ENCODE measurements at regions not wholly inside any gene's neighbourhood (a gene's known extent, or its start where the extent isn't known, plus 50 kb on each side); places are given as distances from the start of the nearest gene placed in this dataset.

GRCh38 chr13:108375034-108375433 is 105.5 kb downstream of the TNFSF13B start:
- no peaks in the 10 kb centered on the region for H3K36me3 ChIP-seq (replicated peaks in 1 of 2; ENCODE audit: control extremely low read depth in 1 of 2, control insufficient read depth in 1 of 2, extremely low read depth in 1 of 2, insufficient read depth in 2 of 2, low read length in 1 of 2)
- H3K4me2 ChIP-seq (replicated peaks; ENCODE audit: low read depth, low read length, poor library complexity, severe bottlenecking), result no peak overlapping the region
- H3K79me2 ChIP-seq (ENCODE audit: control insufficient read depth, insufficient read depth, low read length), result no peaks in the 10 kb centered on the region
- Mint-ChIP-seq H3K9me3 (ENCODE audit: insufficient read depth) (peaks cover 3% of the 10 kb centered on the region), H3K4me1 (no peaks in the 10 kb centered on the region), H3K27me3 (peaks cover 5% of the 10 kb centered on the region), H3K4me3 (no peak overlapping the region), H3K27ac (no peak overlapping the region)
- no peak overlapping the region for H3K4me3 ChIP-seq (ENCODE audit: control extremely low read depth in 1 of 5, extremely low read depth in 1 of 5, insufficient read depth in 1 of 5, low read depth in 2 of 5, low read length in 4 of 5)
- no peaks in the 10 kb centered on the region for H3K4me1 ChIP-seq (ENCODE audit: control insufficient read depth in 2 of 2, insufficient read depth in 2 of 2, low read length in 2 of 2)
- ATAC-seq (ENCODE audit: low read depth) (no peak), DNase-seq (no peak)
- TF ChIP-seq, protein P1, sequence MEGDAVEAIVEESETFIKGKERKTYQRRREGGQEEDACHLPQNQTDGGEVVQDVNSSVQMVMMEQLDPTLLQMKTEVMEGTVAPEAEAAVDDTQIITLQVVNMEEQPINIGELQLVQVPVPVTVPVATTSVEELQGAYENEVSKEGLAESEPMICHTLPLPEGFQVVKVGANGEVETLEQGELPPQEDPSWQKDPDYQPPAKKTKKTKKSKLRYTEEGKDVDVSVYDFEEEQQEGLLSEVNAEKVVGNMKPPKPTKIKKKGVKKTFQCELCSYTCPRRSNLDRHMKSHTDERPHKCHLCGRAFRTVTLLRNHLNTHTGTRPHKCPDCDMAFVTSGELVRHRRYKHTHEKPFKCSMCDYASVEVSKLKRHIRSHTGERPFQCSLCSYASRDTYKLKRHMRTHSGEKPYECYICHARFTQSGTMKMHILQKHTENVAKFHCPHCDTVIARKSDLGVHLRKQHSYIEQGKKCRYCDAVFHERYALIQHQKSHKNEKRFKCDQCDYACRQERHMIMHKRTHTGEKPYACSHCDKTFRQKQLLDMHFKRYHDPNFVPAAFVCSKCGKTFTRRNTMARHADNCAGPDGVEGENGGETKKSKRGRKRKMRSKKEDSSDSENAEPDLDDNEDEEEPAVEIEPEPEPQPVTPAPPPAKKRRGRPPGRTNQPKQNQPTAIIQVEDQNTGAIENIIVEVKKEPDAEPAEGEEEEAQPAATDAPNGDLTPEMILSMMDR (IDR thresholded peaks at IDR 0.05), result no peak
- TF ChIP-seq EZH2 (IDR thresholded peaks at IDR 0.05; ENCODE audit: borderline replicate concordance, insufficient read depth, low read depth, low read length, poor library complexity, severe bottlenecking), result no peak
- CTCF ChIA-PET, result no interaction called here
- H3K9me3 ChIP-seq (ENCODE audit: control extremely low read depth in 1 of 3, control insufficient read depth in 2 of 3, insufficient read depth in 1 of 3, low read length in 2 of 3), result no peaks in the 10 kb centered on the region
- no peak overlapping the region for H2AFZ ChIP-seq (ENCODE audit: insufficient read depth, low read depth, low read length, poor library complexity, severe bottlenecking)
- peaks cover 0 to 3% (median 1%) of the 10 kb centered on the region in 4 experiments for H3K27me3 ChIP-seq (replicated peaks in 1 of 4; ENCODE audit: control extremely low read depth in 1 of 4, control insufficient read depth in 3 of 4, insufficient read depth in 4 of 4, low read length in 3 of 4)
- H3K27ac ChIP-seq (ENCODE audit: low read length in 2 of 2), result no peak overlapping the region
- no peaks in the 10 kb centered on the region for H4K20me1 ChIP-seq (ENCODE audit: control insufficient read depth, insufficient read depth, low read length, poor library complexity, severe bottlenecking)
- WGBS (ENCODE audit: insufficient coverage), result no CpG with 5 or more reads among the region's 2 CpGs
- POLR2A ChIA-PET, result no interaction called here
- H3K9ac ChIP-seq (ENCODE audit: low read length), result no peak overlapping the region
- intact Hi-C loops (cut with micrococcal nuclease), result no loop called here

DNA sequence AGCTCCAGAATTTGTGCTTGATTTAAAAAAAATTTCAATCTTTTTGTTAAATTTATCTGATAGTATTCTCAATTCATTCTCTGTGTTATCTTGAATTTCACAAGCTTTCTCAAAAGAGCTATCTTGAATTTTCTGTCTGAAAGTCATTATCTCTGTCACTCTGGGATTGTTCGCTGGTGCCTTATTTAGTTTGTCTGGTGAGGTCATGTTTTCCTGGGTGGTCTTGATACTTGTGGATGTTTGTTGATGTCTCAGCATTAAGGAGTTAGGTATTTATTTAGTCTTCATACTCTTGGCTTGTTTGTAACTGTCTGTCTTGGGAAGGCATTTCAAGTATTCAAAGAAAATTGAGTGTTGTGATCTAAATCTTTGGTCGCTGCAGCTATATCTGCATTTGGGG is 106.3 kb downstream of the TNFSF13B start:
- Histone ChIP-seq H3K36me3 (replicated peaks in 1 of 2; ENCODE audit: control extremely low read depth in 1 of 2, control insufficient read depth in 1 of 2, extremely low read depth in 1 of 2, insufficient read depth in 2 of 2, low read length in 1 of 2) (no peaks in the 10 kb centered on the region), H3K27me3 (replicated peaks in 1 of 4; ENCODE audit: control extremely low read depth in 1 of 4, control insufficient read depth in 3 of 4, insufficient read depth in 4 of 4, low read length in 3 of 4) (peaks cover 0 to 3% (median 1%) of the 10 kb centered on the region in 4 experiments), H3K4me3 (ENCODE audit: control extremely low read depth in 1 of 5, extremely low read depth in 1 of 5, insufficient read depth in 1 of 5, low read depth in 2 of 5, low read length in 4 of 5) (no peak overlapping the region), H3K79me2 (ENCODE audit: control insufficient read depth, insufficient read depth, low read length) (no peaks in the 10 kb centered on the region), H3K9me3 (ENCODE audit: control extremely low read depth in 1 of 3, control insufficient read depth in 2 of 3, insufficient read depth in 1 of 3, low read length in 2 of 3) (no peaks in the 10 kb centered on the region), H3K27ac (ENCODE audit: low read length in 2 of 2) (no peak overlapping the region), H4K20me1 (ENCODE audit: control insufficient read depth, insufficient read depth, low read length, poor library complexity, severe bottlenecking) (no peaks in the 10 kb centered on the region), H3K9ac (ENCODE audit: low read length) (no peak overlapping the region), H3K4me1 (ENCODE audit: control insufficient read depth in 2 of 2, insufficient read depth in 2 of 2, low read length in 2 of 2) (no peaks in the 10 kb centered on the region), H2AFZ (ENCODE audit: insufficient read depth, low read depth, low read length, poor library complexity, severe bottlenecking) (no peak overlapping the region), H3K4me2 (replicated peaks; ENCODE audit: low read depth, low read length, poor library complexity, severe bottlenecking) (no peak overlapping the region)
- Mint-ChIP-seq H3K27me3 (peaks cover 5% of the 10 kb centered on the region), H3K27ac (no peak overlapping the region), H3K9me3 (ENCODE audit: insufficient read depth) (peaks cover 3% of the 10 kb centered on the region), H3K4me1 (no peaks in the 10 kb centered on the region), H3K4me3 (no peak overlapping the region)
- 71% methylated on average over 1 of the region's 2 CpGs for WGBS (ENCODE audit: insufficient coverage)
- ChIA-PET POLR2A (no interaction called here), CTCF (no interaction called here)
- ATAC-seq (ENCODE audit: low read depth), result no peak
- TF ChIP-seq EZH2 (IDR thresholded peaks at IDR 0.05; ENCODE audit: borderline replicate concordance, insufficient read depth, low read depth, low read length, poor library complexity, severe bottlenecking), result no peak
- TF ChIP-seq, protein P1 (IDR thresholded peaks at IDR 0.05), result no peak
- no peak for DNase-seq
- intact Hi-C loops (cut with micrococcal nuclease), result no loop called here
